Karpas-422 (cell line): ENCODE measurements at regions not wholly inside any gene's neighbourhood (a gene's known extent, or its start where the extent isn't known, plus 50 kb on each side); places are given as distances from the start of the nearest gene placed in this dataset.
"Not testable (repeated sequence)": the region's sequence is repeated elsewhere in the genome, so short reads cannot be mapped to it uniquely, and the experiment has no call there.

ENCODE experiments used
- DNase-seq: peaks from one replicate; pipeline ENCODE4 v3.0.0-alpha.2; 2015
- H2AFZ ChIP-seq: fragments of 200-600 bp; sonication (generic); 2 replicates; pipeline ENCODE4 v1.6.1; 2014; ENCODE audit warnings: antibody characterized with exemption, low read length, mixed read lengths
- H3K27ac ChIP-seq: fragments of 200-600 bp; sonication (generic); 2 replicates; pipeline ENCODE4 v1.5.1; 2014; ENCODE audit warnings: mild to moderate bottlenecking, low read length, moderate library complexity
- H3K27me3 ChIP-seq: fragments of 200-600 bp; sonication (generic); 2 replicates; pipeline ENCODE4 v1.6.1; 2014; ENCODE audit warnings: low read length, mixed read lengths
- H3K36me3 ChIP-seq: fragments of 200-600 bp; sonication (generic); 2 replicates; pipeline ENCODE4 v1.6.1; 2014; ENCODE audit warnings: low read length, mixed read lengths; ENCODE audit not compliant: insufficient read depth
- H3K4me1 ChIP-seq: fragments of 200-600 bp; sonication (generic); 2 replicates; pipeline ENCODE4 v1.6.1; 2014; ENCODE audit warnings: mild to moderate bottlenecking, low read length, mixed read lengths
- H3K4me2 ChIP-seq: fragments of 200-600 bp; sonication (generic); 2 replicates; pipeline ENCODE4 v1.6.1; 2014; ENCODE audit warnings: low read length, low read depth, mild to moderate bottlenecking; ENCODE audit not compliant: poor library complexity, severe bottlenecking
- H3K4me3 ChIP-seq: fragments of 200-600 bp; sonication (generic); 2 replicates; pipeline ENCODE4 v1.5.1; 2014; ENCODE audit warnings: mild to moderate bottlenecking, antibody characterized with exemption, low read length, mixed read lengths
- H3K79me2 ChIP-seq: fragments of 200-600 bp; sonication (generic); 2 replicates; pipeline ENCODE4 v1.6.1; 2014; ENCODE audit warnings: mild to moderate bottlenecking, low read length, mixed read lengths
- H3K9ac ChIP-seq: fragments of 200-600 bp; sonication (generic); 2 replicates; pipeline ENCODE4 v1.6.0; 2014; ENCODE audit warnings: low read length
- H3K9me2 ChIP-seq: fragments of 200-600 bp; sonication (generic), shearing (Covaris generic); replicated peaks from 2 replicates; pipeline ENCODE4 v1.6.0; 2014; ENCODE audit warnings: mild to moderate bottlenecking, low read length, moderate library complexity; ENCODE audit not compliant: insufficient read depth
- H3K9me3 ChIP-seq: fragments of 300-700, 200-600 bp; sonication (generic); 2 replicates; pipeline ENCODE4 v1.6.1; 2014; ENCODE audit warnings: low read length, mixed read lengths
- H4K20me1 ChIP-seq: fragments of 200-600 bp; sonication (generic); 2 replicates; pipeline ENCODE4 v1.6.1; 2014; ENCODE audit warnings: mild to moderate bottlenecking, antibody characterized with exemption, low read length, low read depth; ENCODE audit not compliant: insufficient read depth

- H3K4me3 ChIP-seq, result no peak overlapping the region
- H3K36me3 ChIP-seq, result no peaks in the 10 kb centered on the region
- no peaks in the 10 kb centered on the region for H3K79me2 ChIP-seq
- no peaks in the 10 kb centered on the region for H3K4me1 ChIP-seq
- H3K9me2 ChIP-seq, result no peaks in the 10 kb centered on the region
- DNase-seq, result no peak
- no peak overlapping the region for H3K9ac ChIP-seq
- no peak overlapping the region for H3K4me2 ChIP-seq
- no peaks in the 10 kb centered on the region for H3K9me3 ChIP-seq
- H3K27me3 ChIP-seq, result no peaks in the 10 kb centered on the region
- no peaks in the 10 kb centered on the region for H4K20me1 ChIP-seq
- no peak overlapping the region for H3K27ac ChIP-seq
- no peak overlapping the region for H2AFZ ChIP-seq
Measured at GRCh38 chr7:102047-102711, 90.2 kb upstream of the FAM20C start.

GRCh38 chr7:102721-103120 lies 89.7 kb upstream of the FAM20C start:
- Histone ChIP-seq H3K27ac (no peak overlapping the region), H3K4me2 (no peak overlapping the region), H2AFZ (no peak overlapping the region), H4K20me1 (no peaks in the 10 kb centered on the region), H3K9me3 (no peaks in the 10 kb centered on the region), H3K4me3 (no peak overlapping the region), H3K4me1 (no peaks in the 10 kb centered on the region), H3K79me2 (no peaks in the 10 kb centered on the region), H3K9ac (no peak overlapping the region), H3K27me3 (no peaks in the 10 kb centered on the region), H3K9me2 (no peaks in the 10 kb centered on the region), H3K36me3 (no peaks in the 10 kb centered on the region)
- DNase-seq, result no peak

- not testable (repeated sequence) for H3K9me2 ChIP-seq, H3K4me1 ChIP-seq, H3K4me3 ChIP-seq, H3K27me3 ChIP-seq, DNase-seq, H3K79me2 ChIP-seq, H3K27ac ChIP-seq, H3K9ac ChIP-seq, H4K20me1 ChIP-seq, H3K36me3 ChIP-seq, H3K9me3 ChIP-seq, H3K4me2 ChIP-seq, H2AFZ ChIP-seq
Measured at GRCh38 chr7:103981-104380, 88.4 kb upstream of the FAM20C start.

GRCh38 chr7:105002-105401 lies 87.4 kb upstream of the FAM20C start:
- no peak for DNase-seq

GRCh38 chr7:106356-106755 lies 86.0 kb upstream of the FAM20C start:
- Histone ChIP-seq H3K4me3 (no peak overlapping the region), H3K9me3 (no peaks in the 10 kb centered on the region), H3K79me2 (no peaks in the 10 kb centered on the region), H3K9ac (no peak overlapping the region), H3K4me1 (no peaks in the 10 kb centered on the region), H3K36me3 (no peaks in the 10 kb centered on the region), H3K4me2 (no peak overlapping the region), H3K27ac (no peak overlapping the region), H3K9me2 (no peaks in the 10 kb centered on the region), H2AFZ (no peak overlapping the region), H4K20me1 (no peaks in the 10 kb centered on the region), H3K27me3 (no peaks in the 10 kb centered on the region)
- DNase-seq, result no peak

More at GRCh38 chr7:105002-105401, 87.4 kb upstream of the FAM20C start:
- Histone ChIP-seq H3K9me2 (no peaks in the 10 kb centered on the region), H3K9me3 (no peaks in the 10 kb centered on the region), H3K79me2 (no peaks in the 10 kb centered on the region), H2AFZ (no peak overlapping the region), H4K20me1 (no peaks in the 10 kb centered on the region), H3K4me2 (no peak overlapping the region), H3K27ac (no peak overlapping the region), H3K36me3 (no peaks in the 10 kb centered on the region), H3K27me3 (no peaks in the 10 kb centered on the region), H3K4me1 (no peaks in the 10 kb centered on the region), H3K9ac (no peak overlapping the region), H3K4me3 (no peak overlapping the region)

GRCh38 chr7:107233-107632 lies 85.1 kb upstream of the FAM20C start:
- Histone ChIP-seq H3K4me3 (no peak overlapping the region), H3K9me3 (no peaks in the 10 kb centered on the region), H3K9me2 (no peaks in the 10 kb centered on the region), H3K4me1 (no peaks in the 10 kb centered on the region), H3K36me3 (no peaks in the 10 kb centered on the region), H3K27me3 (no peaks in the 10 kb centered on the region), H3K4me2 (no peak overlapping the region), H3K79me2 (no peaks in the 10 kb centered on the region), H3K27ac (no peak overlapping the region), H4K20me1 (no peaks in the 10 kb centered on the region), H3K9ac (no peak overlapping the region), H2AFZ (no peak overlapping the region)
- no peak for DNase-seq

- Histone ChIP-seq H3K4me3 (no peak overlapping the region), H3K27me3 (no peaks in the 10 kb centered on the region), H4K20me1 (no peaks in the 10 kb centered on the region), H2AFZ (no peak overlapping the region), H3K4me2 (no peak overlapping the region), H3K9ac (no peak overlapping the region), H3K79me2 (no peaks in the 10 kb centered on the region), H3K36me3 (no peaks in the 10 kb centered on the region), H3K27ac (no peak overlapping the region), H3K9me2 (no peaks in the 10 kb centered on the region), H3K9me3 (no peaks in the 10 kb centered on the region), H3K4me1 (no peaks in the 10 kb centered on the region)
- no peak for DNase-seq
Measured at GRCh38 chr7:107907-108306, 84.5 kb upstream of the FAM20C start.

GRCh38 chr7:109094-109493 lies 83.3 kb upstream of the FAM20C start:
- Histone ChIP-seq H3K9me3 (no peaks in the 10 kb centered on the region), H2AFZ (no peak overlapping the region), H3K9me2 (no peaks in the 10 kb centered on the region), H3K4me2 (no peak overlapping the region), H4K20me1 (no peaks in the 10 kb centered on the region), H3K27me3 (no peaks in the 10 kb centered on the region), H3K27ac (no peak overlapping the region), H3K4me1 (no peaks in the 10 kb centered on the region), H3K79me2 (no peaks in the 10 kb centered on the region), H3K36me3 (no peaks in the 10 kb centered on the region), H3K9ac (no peak overlapping the region), H3K4me3 (no peak overlapping the region)
- no peak for DNase-seq
